CD4-positive, CD25-positive, alpha-beta regulatory T cell (primary cell): ENCODE measurements at regions not wholly inside any gene's neighbourhood (a gene's known extent, or its start where the extent isn't known, plus 50 kb on each side); places are given as distances from the start of the nearest gene placed in this dataset.
"Not testable (repeated sequence)": the region's sequence is repeated elsewhere in the genome, so short reads cannot be mapped to it uniquely, and the experiment has no call there.

Source experiments
- ATAC-seq, 2 donors: fragments of 150-1000 bp; cut with Tn5 transposase; one replicate each; pipeline ENCODE4 v1.10.0; 2021; ENCODE audit warnings: low read depth in 2 of 2, moderate number of reproducible peaks in 2 of 2, moderate library complexity in 1 of 2
- DNase-seq, 3 donors: peaks; one replicate each; pipeline versions ENCODE4 v3.0.0 to v3.0.0-alpha.2; 2012 to 2022; ENCODE audit warnings: mixed read lengths in 1 of 3
- H3K27ac ChIP-seq: one replicate; pipeline ENCODE4 v1.7.0; 2013; ENCODE audit warnings: mild to moderate bottlenecking, low read length; ENCODE audit not compliant: insufficient read depth, poor library complexity, severe bottlenecking
- H3K27me3 ChIP-seq: one replicate; pipeline ENCODE4 v1.7.0; 2013; ENCODE audit warnings: low read length; ENCODE audit not compliant: control insufficient read depth, insufficient read depth
- H3K36me3 ChIP-seq: one replicate; pipeline ENCODE4 v1.7.0; 2013; ENCODE audit warnings: mild to moderate bottlenecking, low read length, moderate library complexity; ENCODE audit not compliant: control insufficient read depth, insufficient read depth
- H3K4me1 ChIP-seq: 2 replicates; pipeline ENCODE4 v1.7.0; 2013; ENCODE audit warnings: mild to moderate bottlenecking, low read length; ENCODE audit not compliant: insufficient read depth, control insufficient read depth, poor library complexity, severe bottlenecking
- H3K4me3 ChIP-seq: one replicate; pipeline ENCODE4 v1.7.0; 2013; ENCODE audit warnings: low read depth, mild to moderate bottlenecking, low read length, moderate library complexity
- H3K9me3 ChIP-seq, 2 experiments: 1 replicate in 1 of 2; 2 replicates in 1 of 2; pipeline ENCODE4 v1.7.0; 2013; ENCODE audit warnings: low read length in 2 of 2, mild to moderate bottlenecking in 1 of 2, moderate library complexity in 1 of 2; ENCODE audit not compliant: control insufficient read depth in 2 of 2
- H3K27ac Mint-ChIP-seq, 3 donors: one replicate each; pipeline ENCODE4 v1.8.0; 2020 to 2022; ENCODE audit warnings: mild to moderate bottlenecking in 3 of 3, mixed read lengths in 3 of 3, moderate library complexity in 2 of 3
- H3K27me3 Mint-ChIP-seq: one replicate; pipeline ENCODE4 v1.8.0; 2022; ENCODE audit warnings: mild to moderate bottlenecking, mixed read lengths
- H3K36me3 Mint-ChIP-seq: one replicate; pipeline ENCODE4 v1.8.0; 2020; ENCODE audit warnings: mixed read lengths
- H3K4me1 Mint-ChIP-seq, 4 donors: one replicate each; pipeline ENCODE4 v1.8.0; 2020 to 2022; ENCODE audit warnings: mixed read lengths in 4 of 4, mild to moderate bottlenecking in 1 of 4
- H3K4me3 Mint-ChIP-seq, 4 donors: one replicate each; pipeline ENCODE4 v1.8.0; 2020 to 2022; ENCODE audit warnings: mild to moderate bottlenecking in 4 of 4, mixed read lengths in 4 of 4, moderate library complexity in 3 of 4
- H3K9me3 Mint-ChIP-seq, 7 donors: one replicate each; pipeline ENCODE4 v1.8.0; 2020 to 2022; ENCODE audit warnings: mixed read lengths in 7 of 7, mild to moderate bottlenecking in 3 of 7, moderate library complexity in 2 of 7

DNA sequence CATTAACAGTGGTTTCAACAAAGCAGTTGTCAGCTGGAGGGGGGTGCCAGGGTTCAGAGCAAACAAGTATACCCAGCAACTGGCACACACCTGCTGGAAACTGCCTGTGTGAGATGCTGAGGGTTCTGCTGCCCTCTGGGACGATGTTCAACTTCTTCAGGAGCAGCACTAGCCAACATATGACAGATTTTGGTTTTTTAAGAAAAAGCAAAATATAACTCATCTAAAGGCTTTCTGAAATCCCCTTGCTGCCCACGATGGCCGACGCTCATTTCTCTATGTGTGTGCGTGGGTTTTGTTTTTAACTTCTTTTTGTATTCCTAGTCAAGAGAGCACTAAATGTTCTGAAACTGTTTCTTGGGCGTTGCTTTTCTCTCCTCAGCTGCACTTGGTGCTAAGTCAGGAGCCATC, 79.9 kb downstream of the MRPL57 start:
- H3K27ac Mint-ChIP-seq, result peak overlapping the region in 2 of 3 donors; percentile 52 to 64

DNA sequence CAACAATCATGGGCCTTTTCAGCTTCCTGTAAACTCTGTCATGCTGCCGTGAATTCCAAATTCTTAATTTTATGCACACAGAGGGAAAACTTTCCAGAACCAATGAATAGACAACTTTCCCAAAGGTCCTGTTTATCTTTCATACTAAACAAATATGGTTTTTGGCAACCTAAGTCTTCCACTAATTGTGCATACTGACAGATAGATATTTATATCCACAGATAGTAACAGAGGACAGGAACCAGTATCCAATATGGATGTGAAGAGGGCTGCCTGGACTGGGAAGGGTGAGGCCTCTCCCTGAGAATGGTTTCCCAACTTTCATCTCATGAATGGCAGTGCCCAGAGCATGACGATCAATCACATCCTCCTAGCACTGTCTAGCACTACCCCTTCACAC, 80.4 kb downstream of the MRPL57 start:
- Mint-ChIP-seq H3K9me3 (peaks cover 0 to 3% (median 0%) of the 10 kb centered on the region in 7 donors), H3K4me3 (peak overlapping the region in 2 of 4 donors; percentile 3 to 16), H3K4me1 (peaks cover 2 to 17% (median 11%) of the 10 kb centered on the region in 4 donors), H3K36me3 (no peaks in the 10 kb centered on the region), H3K27me3 (peaks cover 2% of the 10 kb centered on the region), H3K27ac (no peak overlapping the region)
- Histone ChIP-seq H3K4me3 (no peak overlapping the region), H3K9me3 (no peaks in the 10 kb centered on the region), H3K27me3 (no peaks in the 10 kb centered on the region), H3K36me3 (no peaks in the 10 kb centered on the region), H3K4me1 (peaks cover 8% of the 10 kb centered on the region), H3K27ac (no peak overlapping the region)
- DNase-seq (no peak), ATAC-seq (no peak)

More for the DNA sequence above, 79.9 kb downstream of the MRPL57 start:
- no peaks in the 10 kb centered on the region for H3K36me3 Mint-ChIP-seq
- ATAC-seq, result no peak
- H3K4me1 ChIP-seq, result peaks cover 8% of the 10 kb centered on the region
- peaks cover 0 to 4% (median 0%) of the 10 kb centered on the region in 7 donors for H3K9me3 Mint-ChIP-seq
- H3K4me3 ChIP-seq, result no peak overlapping the region
- H3K4me1 Mint-ChIP-seq, result peaks cover 2 to 17% (median 11%) of the 10 kb centered on the region in 4 donors
- H3K27ac ChIP-seq, result no peak overlapping the region
- no peaks in the 10 kb centered on the region for H3K9me3 ChIP-seq
- peak overlapping the region in 3 of 4 donors; percentile 3 to 16 (median 7) for H3K4me3 Mint-ChIP-seq
- H3K27me3 Mint-ChIP-seq, result peaks cover 7% of the 10 kb centered on the region
- H3K36me3 ChIP-seq, result no peaks in the 10 kb centered on the region
- H3K27me3 ChIP-seq, result no peaks in the 10 kb centered on the region
- DNase-seq, result peak in 1 of 3 donors; percentile 16

DNA sequence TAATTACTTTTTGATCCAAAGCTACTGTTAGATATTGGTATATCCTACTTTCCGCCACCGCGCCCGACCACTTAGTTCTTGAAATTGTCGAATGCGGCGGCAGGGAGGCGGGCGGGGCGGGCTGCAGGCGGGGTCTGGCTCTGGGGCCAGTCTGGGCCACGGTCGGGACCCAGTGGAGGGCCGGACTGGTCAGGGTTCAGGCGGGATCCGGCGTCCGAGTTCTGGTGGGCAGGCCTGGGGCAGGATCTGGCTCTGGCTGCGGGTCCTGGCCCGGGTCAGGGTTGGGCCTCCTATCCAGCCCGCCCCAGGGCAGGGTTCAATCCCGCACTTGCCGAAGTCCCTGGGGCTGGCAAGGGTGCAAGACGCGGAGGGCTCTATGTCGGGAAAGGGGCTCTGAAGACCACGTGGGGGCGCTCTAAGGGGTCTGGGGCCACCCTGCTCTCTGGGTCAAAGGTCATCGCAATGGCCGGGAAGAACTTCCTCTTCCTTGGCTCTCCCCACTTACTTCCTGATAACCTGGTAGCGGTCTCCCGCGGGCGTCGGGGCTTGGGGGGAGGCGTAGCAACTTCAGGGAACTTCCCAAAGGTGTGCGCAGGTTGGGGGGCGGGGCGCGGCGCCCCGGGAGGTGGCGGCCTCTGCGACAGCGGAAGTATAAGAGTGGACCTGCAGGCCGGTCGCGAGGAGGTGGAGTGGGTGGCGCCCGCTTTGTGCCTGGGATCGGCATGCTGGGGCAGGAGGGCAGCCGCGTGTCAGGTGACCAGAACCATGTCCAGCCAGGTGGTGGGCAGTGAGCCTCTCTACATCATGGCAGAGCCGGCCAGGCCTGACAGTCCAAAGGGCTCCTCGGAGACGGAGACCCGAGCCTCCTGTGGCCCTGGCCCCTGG, 83.4 kb downstream of the MRPL57 start:
- H3K4me3 Mint-ChIP-seq, result no peak overlapping the region
- no peaks in the 10 kb centered on the region for H3K36me3 Mint-ChIP-seq
- peaks cover 8% of the 10 kb centered on the region for H3K4me1 ChIP-seq
- H3K4me3 ChIP-seq, result no peak overlapping the region
- H3K9me3 Mint-ChIP-seq, result no peaks in the 10 kb centered on the region
- H3K27ac Mint-ChIP-seq, result no peak overlapping the region
- DNase-seq (no peak), ATAC-seq (no peak)
- H3K4me1 Mint-ChIP-seq, result peaks cover 2 to 17% (median 11%) of the 10 kb centered on the region in 4 donors
- no peaks in the 10 kb centered on the region for H3K27me3 Mint-ChIP-seq
- no peaks in the 10 kb centered on the region for H3K9me3 ChIP-seq
- no peak overlapping the region for H3K27ac ChIP-seq
- no peaks in the 10 kb centered on the region for H3K36me3 ChIP-seq
- no peaks in the 10 kb centered on the region for H3K27me3 ChIP-seq

DNA sequence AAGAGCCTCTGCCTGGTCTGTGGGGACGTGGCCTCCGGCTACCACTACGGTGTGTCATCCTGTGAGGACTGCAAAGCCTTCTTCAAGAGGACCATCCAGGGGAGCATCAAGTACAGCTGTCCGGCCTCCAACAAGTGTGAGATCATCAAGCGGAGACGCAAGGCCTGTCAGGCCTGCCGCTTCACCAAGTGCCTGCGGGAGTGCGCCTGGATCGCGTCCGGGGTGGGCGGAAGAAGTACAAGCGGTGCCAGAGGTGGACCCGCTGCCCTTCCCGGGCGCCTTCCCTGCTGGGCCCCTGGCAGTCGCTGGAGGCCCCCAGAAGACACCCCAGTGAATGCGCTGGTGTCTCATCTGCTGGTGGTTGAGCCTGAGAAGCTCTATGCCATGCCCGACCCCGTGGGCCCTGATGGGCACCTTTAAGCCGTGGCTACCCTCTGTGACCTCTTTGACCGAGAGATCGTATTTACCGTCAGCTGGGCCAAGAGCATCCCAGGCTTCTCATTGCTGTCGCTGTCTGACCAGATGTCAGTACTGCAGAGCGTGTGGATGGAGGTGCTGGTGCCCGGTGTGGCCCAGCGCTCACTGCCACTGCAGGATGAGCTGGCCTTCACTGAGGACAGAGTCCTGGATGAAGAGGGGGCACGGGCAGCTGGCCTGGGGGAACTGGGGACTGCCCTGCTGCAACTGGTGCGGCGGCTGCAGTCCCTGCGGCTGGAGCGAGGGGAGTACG, 84.3 kb downstream of the MRPL57 start:
- H3K27me3 Mint-ChIP-seq, H3K36me3 Mint-ChIP-seq, H3K27me3 ChIP-seq, H3K4me3 Mint-ChIP-seq, H3K9me3 ChIP-seq, ATAC-seq, DNase-seq, H3K36me3 ChIP-seq, H3K4me3 ChIP-seq, H3K27ac Mint-ChIP-seq, H3K9me3 Mint-ChIP-seq, H3K4me1 ChIP-seq, H3K27ac ChIP-seq: not testable (repeated sequence)
- H3K4me1 Mint-ChIP-seq, result peaks cover 2 to 12% (median 11%) of the 10 kb centered on the region in 4 donors

DNA sequence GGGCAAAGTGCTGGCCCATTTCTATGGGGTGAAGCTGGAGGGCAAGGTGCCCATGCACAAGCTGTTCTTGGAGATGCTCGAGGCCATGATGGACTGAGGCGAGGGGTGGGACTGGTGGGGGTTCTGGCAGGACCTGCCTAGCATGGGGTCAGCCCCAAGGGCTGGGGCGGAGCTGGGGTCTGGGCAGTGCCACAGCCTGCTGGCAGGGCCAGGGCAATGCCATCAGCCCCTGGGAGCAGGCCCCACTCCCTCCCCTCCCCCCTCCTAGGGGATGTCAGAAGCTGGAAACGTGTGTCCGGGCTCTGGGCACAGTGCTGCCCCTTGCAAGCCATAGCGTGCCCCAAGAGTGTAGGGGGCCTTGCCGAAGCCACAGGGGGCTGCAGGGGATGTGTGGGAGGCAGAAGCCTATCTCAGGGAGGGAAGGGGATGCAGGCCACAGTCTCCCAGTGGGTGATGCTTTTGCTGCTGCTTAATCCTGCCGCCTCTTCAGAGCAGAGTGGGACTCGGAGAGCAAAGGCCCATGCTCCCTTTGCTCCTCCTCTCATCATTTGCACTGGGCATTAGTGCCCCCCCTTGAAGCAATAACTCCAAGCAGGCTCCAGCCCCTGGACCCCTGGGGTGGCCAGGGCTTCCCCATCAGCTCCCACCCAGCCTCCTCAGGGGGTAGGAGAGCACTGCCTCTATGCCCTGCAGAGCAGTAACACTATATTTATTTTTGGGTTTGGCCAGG, 85.2 kb downstream of the MRPL57 start:
- H3K4me1 Mint-ChIP-seq, H3K36me3 Mint-ChIP-seq: not testable (repeated sequence)

DNA sequence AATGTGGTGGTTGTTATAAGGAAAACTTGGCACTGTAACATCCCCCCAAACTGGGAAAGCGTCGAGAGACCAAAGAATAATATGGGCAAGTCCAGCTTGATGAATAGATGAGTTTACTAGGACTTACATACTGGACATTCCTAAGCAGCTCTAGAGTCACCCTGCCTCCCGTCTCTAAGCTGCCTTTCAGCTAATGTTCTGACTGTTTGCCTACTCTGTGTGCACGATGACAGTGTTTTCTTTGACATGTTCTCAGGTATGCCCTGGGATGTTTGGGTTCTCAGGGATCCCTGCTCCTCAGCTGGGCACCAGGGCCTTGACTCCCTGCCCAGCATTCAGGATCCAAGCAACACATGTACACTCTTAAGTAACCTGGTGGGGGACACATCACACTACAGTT, 87.5 kb downstream of the MRPL57 start:
- H3K27me3 ChIP-seq, DNase-seq, H3K36me3 ChIP-seq, H3K4me1 Mint-ChIP-seq, H3K27me3 Mint-ChIP-seq, ATAC-seq, H3K9me3 ChIP-seq, H3K36me3 Mint-ChIP-seq, H3K27ac ChIP-seq, H3K9me3 Mint-ChIP-seq, H3K4me3 Mint-ChIP-seq, H3K27ac Mint-ChIP-seq, H3K4me1 ChIP-seq, H3K4me3 ChIP-seq: not testable (repeated sequence)

More for the DNA sequence above, 85.2 kb downstream of the MRPL57 start:
- ATAC-seq, H3K36me3 ChIP-seq, H3K27me3 ChIP-seq, H3K4me3 ChIP-seq, H3K4me1 ChIP-seq, H3K9me3 Mint-ChIP-seq, DNase-seq, H3K27me3 Mint-ChIP-seq, H3K9me3 ChIP-seq, H3K27ac ChIP-seq, H3K4me3 Mint-ChIP-seq, H3K27ac Mint-ChIP-seq: not testable (repeated sequence)

DNA sequence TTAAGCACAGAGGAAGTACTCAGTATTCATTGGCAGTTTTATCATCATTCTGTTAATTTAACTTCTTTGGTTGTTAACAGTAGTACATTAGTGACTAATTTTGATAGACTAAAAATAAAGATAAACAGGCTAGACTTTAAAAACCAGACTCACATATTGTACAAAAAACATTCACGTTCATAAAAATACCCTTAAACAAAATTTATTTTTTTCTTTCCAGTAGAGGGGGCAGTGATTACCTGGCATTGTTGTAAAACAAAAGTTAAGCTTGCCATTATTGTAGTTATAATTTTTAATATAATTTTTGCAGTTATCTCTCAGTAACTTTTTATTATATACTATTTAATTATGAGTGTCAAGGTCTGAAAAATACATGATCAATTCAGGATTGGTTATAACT, 92.0 kb downstream of the MRPL57 start:
- not testable (repeated sequence) for H3K36me3 ChIP-seq, H3K4me3 ChIP-seq, ATAC-seq, H3K27ac ChIP-seq, H3K4me1 Mint-ChIP-seq, H3K4me1 ChIP-seq, H3K36me3 Mint-ChIP-seq, DNase-seq, H3K9me3 ChIP-seq, H3K27me3 ChIP-seq, H3K27ac Mint-ChIP-seq, H3K4me3 Mint-ChIP-seq, H3K9me3 Mint-ChIP-seq
- peaks cover 17% of the 10 kb centered on the region for H3K27me3 Mint-ChIP-seq
